ENCODE measurements at regions not wholly inside any gene's neighbourhood (a gene's known extent, or its start where the extent isn't known, plus 50 kb on each side); places are given as distances from the start of the nearest gene placed in this dataset.

- Histone ChIP-seq H2AFZ (ENCODE audit: low read length) (no peak overlapping the region), H4K20me1 (ENCODE audit: insufficient read depth, low read length, poor library complexity, severe bottlenecking) (no peaks in the 10 kb centered on the region), H3K36me3 (ENCODE audit: insufficient read depth, low read length) (no peaks in the 10 kb centered on the region), H3K9ac (ENCODE audit: low read depth, low read length, poor library complexity, severe bottlenecking) (no peak overlapping the region), H3K4me3 (ENCODE audit: low read length, poor library complexity, severe bottlenecking) (no peak overlapping the region), H3F3A (ENCODE audit: low read depth) (no peaks in the 10 kb centered on the region), H3K4me1 (ENCODE audit: insufficient read depth, low read length, poor library complexity, severe bottlenecking) (peaks cover 13% of the 10 kb centered on the region), H3K9me3 (ENCODE audit: insufficient read depth, low read depth, low read length) (no peaks in the 10 kb centered on the region), H3K9me2 (replicated peaks; ENCODE audit: low read depth, low read length) (no peaks in the 10 kb centered on the region), H3K27me3 (ENCODE audit: insufficient read depth, low read length, poor library complexity, severe bottlenecking) (no peaks in the 10 kb centered on the region), H3K79me2 (ENCODE audit: insufficient read depth, low read length) (no peaks in the 10 kb centered on the region), H3K4me2 (ENCODE audit: low read depth, low read length, poor library complexity, severe bottlenecking) (no peak overlapping the region)
- TF ChIP-seq EZH2phosphoT487 (IDR thresholded peaks at IDR 0.05; ENCODE audit: borderline replicate concordance): no peak
- TF ChIP-seq CTCF (conservative IDR thresholded peaks at IDR 0.05; ENCODE audit: low read length): peak; percentile 68
Measured at GRCh38 chr13:65656740-65657329, 1573.3 kb downstream of the PCDH9 start.

GRCh38 chr13:65653613-65654012 is 1576.5 kb downstream of the PCDH9 start:
- no peak overlapping the region for H3K9ac ChIP-seq (ENCODE audit: low read depth, low read length, poor library complexity, severe bottlenecking)
- no peaks in the 10 kb centered on the region for H3K36me3 ChIP-seq (ENCODE audit: insufficient read depth, low read length)
- no peak overlapping the region for H3K4me3 ChIP-seq (ENCODE audit: low read length, poor library complexity, severe bottlenecking)
- no peaks in the 10 kb centered on the region for H3K79me2 ChIP-seq (ENCODE audit: insufficient read depth, low read length)
- H3K9me3 ChIP-seq (ENCODE audit: insufficient read depth, low read depth, low read length): no peaks in the 10 kb centered on the region
- H4K20me1 ChIP-seq (ENCODE audit: insufficient read depth, low read length, poor library complexity, severe bottlenecking): no peaks in the 10 kb centered on the region
- H3K4me1 ChIP-seq (ENCODE audit: insufficient read depth, low read length, poor library complexity, severe bottlenecking): peaks cover 13% of the 10 kb centered on the region
- H2AFZ ChIP-seq (ENCODE audit: low read length): peak overlapping the region; percentile 79
- TF ChIP-seq EZH2phosphoT487 (IDR thresholded peaks at IDR 0.05; ENCODE audit: borderline replicate concordance) (no peak), CTCF (conservative IDR thresholded peaks at IDR 0.05; ENCODE audit: low read length) (no peak)
- H3K9me2 ChIP-seq (replicated peaks; ENCODE audit: low read depth, low read length): no peaks in the 10 kb centered on the region
- peak overlapping the region; percentile 9 for H3K4me2 ChIP-seq (ENCODE audit: low read depth, low read length, poor library complexity, severe bottlenecking)
- no peaks in the 10 kb centered on the region for H3K27me3 ChIP-seq (ENCODE audit: insufficient read depth, low read length, poor library complexity, severe bottlenecking)
- no peaks in the 10 kb centered on the region for H3F3A ChIP-seq (ENCODE audit: low read depth)

- Histone ChIP-seq H3K27me3 (ENCODE audit: insufficient read depth, low read length, poor library complexity, severe bottlenecking) (no peaks in the 10 kb centered on the region), H3K9me3 (ENCODE audit: insufficient read depth, low read depth, low read length) (no peaks in the 10 kb centered on the region), H3K79me2 (ENCODE audit: insufficient read depth, low read length) (no peaks in the 10 kb centered on the region), H3K4me2 (ENCODE audit: low read depth, low read length, poor library complexity, severe bottlenecking) (no peak overlapping the region), H3K9me2 (replicated peaks; ENCODE audit: low read depth, low read length) (no peaks in the 10 kb centered on the region), H3K36me3 (ENCODE audit: insufficient read depth, low read length) (no peaks in the 10 kb centered on the region), H2AFZ (ENCODE audit: low read length) (no peak overlapping the region), H3F3A (ENCODE audit: low read depth) (no peaks in the 10 kb centered on the region), H3K4me3 (ENCODE audit: low read length, poor library complexity, severe bottlenecking) (no peak overlapping the region), H3K4me1 (ENCODE audit: insufficient read depth, low read length, poor library complexity, severe bottlenecking) (peaks cover 13% of the 10 kb centered on the region), H3K9ac (ENCODE audit: low read depth, low read length, poor library complexity, severe bottlenecking) (no peak overlapping the region), H4K20me1 (ENCODE audit: insufficient read depth, low read length, poor library complexity, severe bottlenecking) (no peaks in the 10 kb centered on the region)
- TF ChIP-seq CTCF (conservative IDR thresholded peaks at IDR 0.05; ENCODE audit: low read length) (no peak), EZH2phosphoT487 (IDR thresholded peaks at IDR 0.05; ENCODE audit: borderline replicate concordance) (no peak)
Measured at GRCh38 chr13:65650321-65650720, 1579.8 kb downstream of the PCDH9 start.

Data from Loucy (cell line).